ENCODE measurements at regions not wholly inside any gene's neighbourhood (a gene's known extent, or its start where the extent isn't known, plus 50 kb on each side); places are given as distances from the start of the nearest gene placed in this dataset.
A peak's percentile ranks its signal among the peaks of the same experiment; 100 is the strongest.
"Not testable (repeated sequence)": the region's sequence is repeated elsewhere in the genome, so short reads cannot be mapped to it uniquely, and the experiment has no call there.

GRCh38 chr3:162398554-162398953, 901.9 kb downstream of the OTOL1 start:
- Histone ChIP-seq H3K9me2 (replicated peaks; ENCODE audit: low read depth, low read length) (no peaks in the 10 kb centered on the region), H3K27me3 (ENCODE audit: insufficient read depth, low read length, poor library complexity, severe bottlenecking) (no peaks in the 10 kb centered on the region), H4K20me1 (ENCODE audit: insufficient read depth, low read length, poor library complexity, severe bottlenecking) (no peaks in the 10 kb centered on the region), H3K9ac (ENCODE audit: low read depth, low read length, poor library complexity, severe bottlenecking) (no peak overlapping the region), H3F3A (ENCODE audit: low read depth) (no peaks in the 10 kb centered on the region), H3K4me1 (ENCODE audit: insufficient read depth, low read length, poor library complexity, severe bottlenecking) (no peaks in the 10 kb centered on the region), H2AFZ (ENCODE audit: low read length) (no peak overlapping the region), H3K79me2 (ENCODE audit: insufficient read depth, low read length) (no peaks in the 10 kb centered on the region), H3K4me3 (ENCODE audit: low read length, poor library complexity, severe bottlenecking) (no peak overlapping the region), H3K36me3 (ENCODE audit: insufficient read depth, low read length) (no peaks in the 10 kb centered on the region), H3K4me2 (ENCODE audit: low read depth, low read length, poor library complexity, severe bottlenecking) (no peak overlapping the region), H3K9me3 (ENCODE audit: insufficient read depth, low read depth, low read length) (no peaks in the 10 kb centered on the region)
- no peak for TF ChIP-seq EZH2phosphoT487 (IDR thresholded peaks at IDR 0.05; ENCODE audit: borderline replicate concordance)
- TF ChIP-seq, protein P1, sequence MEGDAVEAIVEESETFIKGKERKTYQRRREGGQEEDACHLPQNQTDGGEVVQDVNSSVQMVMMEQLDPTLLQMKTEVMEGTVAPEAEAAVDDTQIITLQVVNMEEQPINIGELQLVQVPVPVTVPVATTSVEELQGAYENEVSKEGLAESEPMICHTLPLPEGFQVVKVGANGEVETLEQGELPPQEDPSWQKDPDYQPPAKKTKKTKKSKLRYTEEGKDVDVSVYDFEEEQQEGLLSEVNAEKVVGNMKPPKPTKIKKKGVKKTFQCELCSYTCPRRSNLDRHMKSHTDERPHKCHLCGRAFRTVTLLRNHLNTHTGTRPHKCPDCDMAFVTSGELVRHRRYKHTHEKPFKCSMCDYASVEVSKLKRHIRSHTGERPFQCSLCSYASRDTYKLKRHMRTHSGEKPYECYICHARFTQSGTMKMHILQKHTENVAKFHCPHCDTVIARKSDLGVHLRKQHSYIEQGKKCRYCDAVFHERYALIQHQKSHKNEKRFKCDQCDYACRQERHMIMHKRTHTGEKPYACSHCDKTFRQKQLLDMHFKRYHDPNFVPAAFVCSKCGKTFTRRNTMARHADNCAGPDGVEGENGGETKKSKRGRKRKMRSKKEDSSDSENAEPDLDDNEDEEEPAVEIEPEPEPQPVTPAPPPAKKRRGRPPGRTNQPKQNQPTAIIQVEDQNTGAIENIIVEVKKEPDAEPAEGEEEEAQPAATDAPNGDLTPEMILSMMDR (conservative IDR thresholded peaks at IDR 0.05; ENCODE audit: low read length): no peak

DNA sequence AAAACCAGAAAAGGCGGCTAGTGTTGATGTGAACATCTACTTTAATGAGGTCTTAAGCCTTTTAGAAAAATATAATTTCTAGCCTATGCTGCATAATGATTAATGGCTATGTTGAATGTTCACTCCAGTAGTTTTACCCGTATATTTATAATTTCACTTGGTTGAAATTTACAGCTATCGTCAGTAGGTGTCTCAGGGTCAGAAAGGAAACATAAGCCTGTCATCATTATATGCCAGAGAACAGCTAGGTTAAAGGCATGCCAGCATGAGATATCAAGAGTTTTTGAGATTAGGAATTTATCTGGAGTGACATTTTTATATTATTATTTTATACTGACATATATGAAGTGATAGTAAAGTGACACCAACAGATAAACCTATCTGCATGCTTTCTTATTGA, 904.1 kb downstream of the OTOL1 start:
- no peaks in the 10 kb centered on the region for H3F3A ChIP-seq (ENCODE audit: low read depth)
- no peaks in the 10 kb centered on the region for H3K36me3 ChIP-seq (ENCODE audit: insufficient read depth, low read length)
- H3K4me2 ChIP-seq (ENCODE audit: low read depth, low read length, poor library complexity, severe bottlenecking): no peak overlapping the region
- no peak overlapping the region for H2AFZ ChIP-seq (ENCODE audit: low read length)
- no peaks in the 10 kb centered on the region for H3K9me3 ChIP-seq (ENCODE audit: insufficient read depth, low read depth, low read length)
- H3K4me1 ChIP-seq (ENCODE audit: insufficient read depth, low read length, poor library complexity, severe bottlenecking): no peaks in the 10 kb centered on the region
- H3K9ac ChIP-seq (ENCODE audit: low read depth, low read length, poor library complexity, severe bottlenecking): no peak overlapping the region
- TF ChIP-seq, protein P1 (conservative IDR thresholded peaks at IDR 0.05; ENCODE audit: low read length): peak; percentile 32; the same call in 1 of the 2 replicates
- no peak for TF ChIP-seq EZH2phosphoT487 (IDR thresholded peaks at IDR 0.05; ENCODE audit: borderline replicate concordance)
- H3K79me2 ChIP-seq (ENCODE audit: insufficient read depth, low read length): no peaks in the 10 kb centered on the region
- no peaks in the 10 kb centered on the region for H4K20me1 ChIP-seq (ENCODE audit: insufficient read depth, low read length, poor library complexity, severe bottlenecking)
- no peaks in the 10 kb centered on the region for H3K27me3 ChIP-seq (ENCODE audit: insufficient read depth, low read length, poor library complexity, severe bottlenecking)
- no peak overlapping the region for H3K4me3 ChIP-seq (ENCODE audit: low read length, poor library complexity, severe bottlenecking)
- H3K9me2 ChIP-seq (replicated peaks; ENCODE audit: low read depth, low read length): no peaks in the 10 kb centered on the region

GRCh38 chr3:162411556-162411955, 914.9 kb downstream of the OTOL1 start:
- H3K4me3 ChIP-seq (ENCODE audit: low read length, poor library complexity, severe bottlenecking); H3K27me3 ChIP-seq (ENCODE audit: insufficient read depth, low read length, poor library complexity, severe bottlenecking); H3K36me3 ChIP-seq (ENCODE audit: insufficient read depth, low read length); H3K4me2 ChIP-seq (ENCODE audit: low read depth, low read length, poor library complexity, severe bottlenecking); H3K79me2 ChIP-seq (ENCODE audit: insufficient read depth, low read length); H2AFZ ChIP-seq (ENCODE audit: low read length); H4K20me1 ChIP-seq (ENCODE audit: insufficient read depth, low read length, poor library complexity, severe bottlenecking); H3K9me3 ChIP-seq (ENCODE audit: insufficient read depth, low read depth, low read length); H3K9ac ChIP-seq (ENCODE audit: low read depth, low read length, poor library complexity, severe bottlenecking); H3F3A ChIP-seq (ENCODE audit: low read depth); H3K4me1 ChIP-seq (ENCODE audit: insufficient read depth, low read length, poor library complexity, severe bottlenecking); H3K9me2 ChIP-seq (replicated peaks; ENCODE audit: low read depth, low read length): not testable (repeated sequence)

GRCh38 chr3:162421721-162422120, 925.1 kb downstream of the OTOL1 start:
- no peaks in the 10 kb centered on the region for H3K36me3 ChIP-seq (ENCODE audit: insufficient read depth, low read length)
- H3K4me1 ChIP-seq (ENCODE audit: insufficient read depth, low read length, poor library complexity, severe bottlenecking): no peaks in the 10 kb centered on the region
- H3K4me3 ChIP-seq (ENCODE audit: low read length, poor library complexity, severe bottlenecking): no peak overlapping the region
- TF ChIP-seq, protein P1 (conservative IDR thresholded peaks at IDR 0.05; ENCODE audit: low read length): no peak
- TF ChIP-seq EZH2phosphoT487 (IDR thresholded peaks at IDR 0.05; ENCODE audit: borderline replicate concordance): no peak
- no peaks in the 10 kb centered on the region for H3K9me3 ChIP-seq (ENCODE audit: insufficient read depth, low read depth, low read length)
- H3F3A ChIP-seq (ENCODE audit: low read depth): no peaks in the 10 kb centered on the region
- no peaks in the 10 kb centered on the region for H3K9me2 ChIP-seq (replicated peaks; ENCODE audit: low read depth, low read length)
- no peak overlapping the region for H3K9ac ChIP-seq (ENCODE audit: low read depth, low read length, poor library complexity, severe bottlenecking)
- no peaks in the 10 kb centered on the region for H3K27me3 ChIP-seq (ENCODE audit: insufficient read depth, low read length, poor library complexity, severe bottlenecking)
- H3K4me2 ChIP-seq (ENCODE audit: low read depth, low read length, poor library complexity, severe bottlenecking): no peak overlapping the region
- H4K20me1 ChIP-seq (ENCODE audit: insufficient read depth, low read length, poor library complexity, severe bottlenecking): no peaks in the 10 kb centered on the region
- H2AFZ ChIP-seq (ENCODE audit: low read length): no peak overlapping the region
- no peaks in the 10 kb centered on the region for H3K79me2 ChIP-seq (ENCODE audit: insufficient read depth, low read length)

Data from Loucy (cell line).